DND-41 (cell line): ENCODE measurements at regions not wholly inside any gene's neighbourhood (a gene's known extent, or its start where the extent isn't known, plus 50 kb on each side); places are given as distances from the start of the nearest gene placed in this dataset.

Experiments used
- EZH2 ChIP-seq: IDR thresholded peaks from 3 replicates; pipeline ENCODE4 v1.6.1; 2012; ENCODE audit warnings: borderline replicate concordance, low read depth, mild to moderate bottlenecking, moderate library complexity, low read length, inconsistent platforms; ENCODE audit not compliant: severe bottlenecking
- TF ChIP-seq, protein P1 (sequence below): IDR thresholded peaks from 2 replicates; pipeline ENCODE4 v1.5.1; 2012; ENCODE audit warnings: borderline replicate concordance, low read length, moderate library complexity, mild to moderate bottlenecking; ENCODE audit not compliant: poor library complexity, severe bottlenecking; ENCODE audit errors: extremely low read depth

DNA sequence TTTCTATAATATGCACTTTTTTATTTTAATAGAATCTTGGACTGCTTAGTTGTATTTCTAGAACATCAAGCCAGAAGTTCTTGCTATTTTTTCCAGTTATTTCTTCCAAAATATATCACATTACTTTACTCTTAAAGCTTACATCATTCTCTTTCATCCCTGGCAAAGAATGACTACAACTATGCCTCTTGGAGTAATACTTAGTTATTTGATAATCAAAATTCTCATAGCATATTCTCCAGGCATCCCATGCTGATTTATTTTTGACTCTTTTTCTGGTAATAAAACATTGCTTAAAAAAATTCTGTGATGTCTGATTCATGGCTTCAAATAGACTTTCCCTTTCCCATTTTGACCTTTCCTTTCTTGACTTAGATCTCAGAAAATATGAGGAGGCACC is 118.7 kb upstream of the TSPAN8 start:
- TF ChIP-seq, protein P1, sequence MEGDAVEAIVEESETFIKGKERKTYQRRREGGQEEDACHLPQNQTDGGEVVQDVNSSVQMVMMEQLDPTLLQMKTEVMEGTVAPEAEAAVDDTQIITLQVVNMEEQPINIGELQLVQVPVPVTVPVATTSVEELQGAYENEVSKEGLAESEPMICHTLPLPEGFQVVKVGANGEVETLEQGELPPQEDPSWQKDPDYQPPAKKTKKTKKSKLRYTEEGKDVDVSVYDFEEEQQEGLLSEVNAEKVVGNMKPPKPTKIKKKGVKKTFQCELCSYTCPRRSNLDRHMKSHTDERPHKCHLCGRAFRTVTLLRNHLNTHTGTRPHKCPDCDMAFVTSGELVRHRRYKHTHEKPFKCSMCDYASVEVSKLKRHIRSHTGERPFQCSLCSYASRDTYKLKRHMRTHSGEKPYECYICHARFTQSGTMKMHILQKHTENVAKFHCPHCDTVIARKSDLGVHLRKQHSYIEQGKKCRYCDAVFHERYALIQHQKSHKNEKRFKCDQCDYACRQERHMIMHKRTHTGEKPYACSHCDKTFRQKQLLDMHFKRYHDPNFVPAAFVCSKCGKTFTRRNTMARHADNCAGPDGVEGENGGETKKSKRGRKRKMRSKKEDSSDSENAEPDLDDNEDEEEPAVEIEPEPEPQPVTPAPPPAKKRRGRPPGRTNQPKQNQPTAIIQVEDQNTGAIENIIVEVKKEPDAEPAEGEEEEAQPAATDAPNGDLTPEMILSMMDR: no peak
- no peak for TF ChIP-seq EZH2
